Retinal pigment epithelial cell (primary cell): ENCODE measurements at regions not wholly inside any gene's neighbourhood (a gene's known extent, or its start where the extent isn't known, plus 50 kb on each side); places are given as distances from the start of the nearest gene placed in this dataset.

Experiments used
- DNase-seq: peaks from one replicate; pipeline ENCODE4 v3.0.0-alpha.2; 2010; ENCODE audit warnings: low read depth
- H3K4me3 ChIP-seq: 2 replicates; pipeline ENCODE4 v1.5.1; 2011; ENCODE audit warnings: mild to moderate bottlenecking, low read length, control low read depth, moderate library complexity
- CTCF ChIP-seq: conservative IDR thresholded peaks from 2 replicates; pipeline ENCODE4 v1.5.1; 2011; ENCODE audit warnings: low read depth, low read length, control low read depth, inconsistent platforms

GRCh38 chr4:84342161-84342560 lies 156.9 kb downstream of the NKX6-1 start:
- H3K4me3 ChIP-seq = no peak overlapping the region
- no peak for TF ChIP-seq CTCF
- DNase-seq = no peak

- no peak for TF ChIP-seq CTCF
- no peak overlapping the region for H3K4me3 ChIP-seq
- DNase-seq = no peak
Observed at GRCh38 chr4:84341559-84341958, 157.5 kb downstream of the NKX6-1 start.

GRCh38 chr4:84338367-84338766 lies 160.7 kb downstream of the NKX6-1 start:
- DNase-seq = no peak
- no peak overlapping the region for H3K4me3 ChIP-seq
- TF ChIP-seq CTCF = no peak

GRCh38 chr4:84336964-84337705 lies 162.0 kb downstream of the NKX6-1 start:
- no peak overlapping the region for H3K4me3 ChIP-seq
- no peak for DNase-seq
- TF ChIP-seq CTCF = no peak

- no peak overlapping the region for H3K4me3 ChIP-seq
- DNase-seq = no peak
- no peak for TF ChIP-seq CTCF
Observed at GRCh38 chr4:84327526-84327925, 171.6 kb downstream of the NKX6-1 start.

- TF ChIP-seq CTCF = no peak
- no peak for DNase-seq
- no peak overlapping the region for H3K4me3 ChIP-seq
Observed at GRCh38 chr4:84325625-84326024, 173.5 kb downstream of the NKX6-1 start.
